Uterus (tissue), 2 donors: ENCODE measurements at regions not wholly inside any gene's neighbourhood (a gene's known extent, or its start where the extent isn't known, plus 50 kb on each side); places are given as distances from the start of the nearest gene placed in this dataset.

Source experiments
- CTCF ChIP-seq, 4 experiments: fragments of 200-600 bp in 2 of 4; fragments of 450-650 bp in 2 of 4; sonication (generic) in 2 of 4; IDR thresholded peaks; one replicate each; pipeline ENCODE4 v1.5.1; 2016 to 2019; ENCODE audit warnings: antibody characterized with exemption in 4 of 4, mild to moderate bottlenecking in 2 of 4, moderate library complexity in 1 of 4
- POLR2A ChIP-seq, 2 donors: fragments of 450-650 bp; IDR thresholded peaks; one replicate each; pipeline ENCODE4 v1.6.1; 2016; ENCODE audit warnings: antibody characterized with exemption in 2 of 2, mild to moderate bottlenecking in 1 of 2, moderate library complexity in 1 of 2

GRCh38 chr19:5211217-5211822 lies 129.3 kb downstream of the PTPRS start:
- TF ChIP-seq CTCF (IDR thresholded peaks at IDR 0.05) (no peak), POLR2A (IDR thresholded peaks at IDR 0.05) (no peak)
